Heart right ventricle (tissue), 16 donors: ENCODE measurements at regions not wholly inside any gene's neighbourhood (a gene's known extent, or its start where the extent isn't known, plus 50 kb on each side); places are given as distances from the start of the nearest gene placed in this dataset.

Experiments used
- ATAC-seq, 8 donors: fragments of 200-7000 bp; cut with Tn5 transposase; one replicate each; pipeline ENCODE4 v1.9.1; 2020; ENCODE audit warnings: mild to moderate bottlenecking in 8 of 8, moderate library complexity in 8 of 8, moderate number of reproducible peaks in 1 of 8
- DNase-seq, 2 donors: peaks; one replicate each; pipeline ENCODE4 v3.0.0-alpha.2; 2020
- H3K27ac ChIP-seq, 10 donors: fragments of 200-600 bp; sonication (generic) in 2 of 10; one replicate each; pipeline versions ENCODE4 v1.5.0 to v1.8.0; 2020 to 2022; ENCODE audit warnings: mild to moderate bottlenecking in 3 of 10
- H3K27me3 ChIP-seq, 7 donors: fragments of 200-600 bp; one replicate each; pipeline ENCODE4 v1.8.0; 2021 to 2022; ENCODE audit warnings: mild to moderate bottlenecking in 2 of 7
- H3K36me3 ChIP-seq, 9 donors: fragments of 200-600 bp; sonication (generic) in 1 of 9; one replicate each; pipeline versions ENCODE4 v1.5.0 to v1.8.0; 2020 to 2022; ENCODE audit warnings: mild to moderate bottlenecking in 2 of 9
- H3K4me1 ChIP-seq, 9 donors: fragments of 200-600 bp; sonication (generic) in 1 of 9; one replicate each; pipeline versions ENCODE4 v1.5.0 to v1.8.0; 2020 to 2022; ENCODE audit warnings: mild to moderate bottlenecking in 4 of 9
- H3K4me3 ChIP-seq, 10 donors: fragments of 200-600 bp; sonication (generic) in 2 of 10; one replicate each; pipeline versions ENCODE4 v1.5.0 to v1.8.0; 2020 to 2022; ENCODE audit warnings: mild to moderate bottlenecking in 7 of 10, moderate library complexity in 2 of 10
- H3K9me3 ChIP-seq, 11 donors: fragments of 200-600 bp in 10 of 11; sonication (generic) in 2 of 11; one replicate each; pipeline versions ENCODE4 v1.5.0 to v1.8.0; 2013 to 2022; ENCODE audit warnings: mild to moderate bottlenecking in 2 of 11, control low read depth in 1 of 11, moderate library complexity in 1 of 11
- CTCF ChIP-seq, 9 donors: fragments of 200-600 bp; sonication (generic) in 2 of 9; IDR thresholded peaks; one replicate each; pipeline versions ENCODE4 v1.5.0 to v1.8.0; 2021 to 2022; ENCODE audit warnings: antibody characterized with exemption in 9 of 9, mild to moderate bottlenecking in 5 of 9, moderate library complexity in 1 of 9
- WGBS, 2 donors: extraction: QIAGEN DNeasy Blood & Tissue Kit; methylation state at CpG; one replicate each; pipeline ENCODE4 v1.1.7; 2013; ENCODE audit warnings: inconsistent platforms in 1 of 2; 5-methylcytosine and 5-hydroxymethylcytosine counted together
- intact Hi-C, 10 donors: fragments of 100-400 bp; cut with DNase I; formaldehyde crosslinking; loops; one replicate each; pipeline versions ENCODE4 v1.11.1 to v1.14.2; 2022
- donor health status: Arrhythmogenic right ventricular cardiomyopathy.
- donor health status: ischemic (EF 13 %, LVEDD 7.1; RV severe dilation, severe dysfunction).
- donor health status: healthy with polysubstance abuse.
- donor health status: DM: no; HTN: yes; CAD: no.
- donor health status: DM: no; HTN: no; CAD: no.
- donor health status: ischemic (EF 25% LVEDD 6.9; RV normal size, moderate dysfunction).
- donor health status: ischemic (EF 25% LVEDD 5.7; RV mildly dilated, moderate dysfunction).
- donor health status: healthy.
- donor health status: DM: yes; HTN: yes; CAD: no.
- donor health status: Ischemic cardiomyopathy.
- donor health status: ischemic (EF 35%, LVEDD 5.7; RV mildly dilated, moderate dysfunction).
- donor health status: nonischemic (EF 11% LVEDD 7.7; RV severe dilation, severe dysfunction).
- donor health status: DM: yes; HTN: yes; CAD: no.
- donor health status: PGD.
- donor health status: ischemic (EF 29% LVEDD 5.4; RV normal size, mild dysfunction).
- donor health status: nonischemic (EF 23%, LVEDD 6.1; RV moderate dilation, normal function).

GRCh38 chr4:100113732-100114131 lies 76.5 kb downstream of the DDIT4L start:
- Histone ChIP-seq H3K27ac (no peak overlapping the region), H3K4me1 (peaks cover 0 to 7% (median 0%) of the 10 kb centered on the region in 9 donors), H3K4me3 (no peak overlapping the region), H3K9me3 (no peaks in the 10 kb centered on the region), H3K36me3 (no peaks in the 10 kb centered on the region), H3K27me3 (no peaks in the 10 kb centered on the region)
- ATAC-seq = no peak
- no peak for DNase-seq
- 72 to 74% methylated on average over 2 of the region's 2 CpGs for WGBS, 2 donors
- no peak for TF ChIP-seq CTCF (IDR thresholded peaks at IDR 0.05)
- intact Hi-C loops = loop anchor here in 1 of 10 donors (10.0 kb wide), 1 partner anchor 51 kb away; no protein-coding TSS in a partner anchor

- intact Hi-C loops = loop anchor here in 1 of 10 donors (10.0 kb wide), 1 partner anchor 52 kb away; no protein-coding TSS in a partner anchor
- H3K36me3 ChIP-seq = no peaks in the 10 kb centered on the region
- no peak overlapping the region for H3K4me3 ChIP-seq
- DNase-seq (no peak), ATAC-seq (no peak)
- WGBS, 2 donors = 65 to 67% methylated on average over 1 of the region's 1 CpG
- no peak for TF ChIP-seq CTCF (IDR thresholded peaks at IDR 0.05)
- H3K9me3 ChIP-seq = no peaks in the 10 kb centered on the region
- H3K27ac ChIP-seq = no peak overlapping the region
- peaks cover 0 to 7% (median 0%) of the 10 kb centered on the region in 9 donors for H3K4me1 ChIP-seq
- no peaks in the 10 kb centered on the region for H3K27me3 ChIP-seq
These were observed 77.2 kb downstream of the DDIT4L start for GRCh38 chr4:100113096-100113495.

- Histone ChIP-seq H3K36me3 (no peaks in the 10 kb centered on the region), H3K27me3 (no peaks in the 10 kb centered on the region), H3K9me3 (no peaks in the 10 kb centered on the region), H3K4me1 (no peaks in the 10 kb centered on the region), H3K27ac (no peak overlapping the region), H3K4me3 (no peak overlapping the region)
- DNase-seq (no peak), ATAC-seq (no peak)
- 53 to 56% methylated on average over 2 of the region's 2 CpGs for WGBS, 2 donors
- TF ChIP-seq CTCF (IDR thresholded peaks at IDR 0.05) = no peak
- intact Hi-C loops = loop anchor here in 1 of 10 donors (10.0 kb wide), 1 partner anchor 55 kb away; no protein-coding TSS in a partner anchor
These were observed 80.3 kb downstream of the DDIT4L start for GRCh38 chr4:100109921-100110320.

GRCh38 chr4:100108869-100109268 lies 81.4 kb downstream of the DDIT4L start:
- DNase-seq (no peak), ATAC-seq (no peak)
- no peak for TF ChIP-seq CTCF (IDR thresholded peaks at IDR 0.05)
- Histone ChIP-seq H3K4me3 (no peak overlapping the region), H3K27ac (no peak overlapping the region), H3K4me1 (no peaks in the 10 kb centered on the region), H3K9me3 (no peaks in the 10 kb centered on the region), H3K36me3 (no peaks in the 10 kb centered on the region), H3K27me3 (no peaks in the 10 kb centered on the region)
- intact Hi-C loops = no loop called here
